CD4-positive, alpha-beta T cell treated with Interferon alpha-2 for 1 hour (primary cell): ENCODE measurements at regions not wholly inside any gene's neighbourhood (a gene's known extent, or its start where the extent isn't known, plus 50 kb on each side); places are given as distances from the start of the nearest gene placed in this dataset.

Source experiments
- DNase-seq, 2 donors: peaks; one replicate each; pipeline ENCODE4 v3.0.0-alpha.2; 2020 to 2022

- no peak for DNase-seq
These were observed 369.6 kb upstream of the MARCKS start for GRCh38 chr6:113487489-113488058.

DNA sequence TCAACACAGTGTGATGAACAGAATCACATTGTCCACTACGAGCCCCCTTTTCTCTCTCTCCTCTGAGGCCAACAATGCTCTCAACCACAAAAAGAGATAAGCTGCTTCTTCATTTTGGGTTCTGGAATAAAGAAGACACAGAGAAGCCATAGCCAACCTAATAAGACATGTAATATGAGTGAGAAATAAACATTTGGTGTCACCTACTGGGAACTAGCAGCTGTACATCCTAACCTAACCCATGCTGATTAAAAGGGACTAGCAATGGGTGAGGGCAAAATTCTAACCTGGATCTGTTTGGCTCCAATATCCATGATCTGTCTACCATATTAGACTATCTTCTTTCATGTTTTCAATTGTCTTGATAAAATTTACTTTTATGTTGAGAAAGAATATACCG lies 369.1 kb upstream of the MARCKS start:
- DNase-seq = no peak

GRCh38 chr6:113488812-113489685 lies 368.1 kb upstream of the MARCKS start:
- no peak for DNase-seq

- DNase-seq = no peak
These were observed 367.0 kb upstream of the MARCKS start for GRCh38 chr6:113489952-113490746.

GRCh38 chr6:113491376-113491775 lies 365.8 kb upstream of the MARCKS start:
- no peak for DNase-seq

DNA sequence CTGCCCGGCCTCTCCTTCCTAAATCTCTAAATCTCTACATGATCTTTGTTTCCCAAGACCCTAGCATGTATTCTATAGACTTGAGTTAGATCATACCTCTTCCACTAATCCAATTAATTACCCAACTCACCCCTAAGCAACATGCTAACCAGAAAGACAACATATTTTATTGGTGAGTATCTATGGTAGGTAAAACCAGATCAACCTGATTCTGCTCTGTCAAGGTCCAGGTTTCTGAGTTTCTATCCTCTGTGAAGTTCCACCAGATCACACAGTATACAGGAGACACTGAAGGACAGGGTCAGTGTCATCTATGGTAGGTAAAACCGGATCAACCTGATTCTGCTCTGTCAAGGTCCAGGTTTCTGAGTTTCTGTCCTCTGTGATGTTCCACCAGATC lies 363.2 kb upstream of the MARCKS start:
- no peak for DNase-seq

DNA sequence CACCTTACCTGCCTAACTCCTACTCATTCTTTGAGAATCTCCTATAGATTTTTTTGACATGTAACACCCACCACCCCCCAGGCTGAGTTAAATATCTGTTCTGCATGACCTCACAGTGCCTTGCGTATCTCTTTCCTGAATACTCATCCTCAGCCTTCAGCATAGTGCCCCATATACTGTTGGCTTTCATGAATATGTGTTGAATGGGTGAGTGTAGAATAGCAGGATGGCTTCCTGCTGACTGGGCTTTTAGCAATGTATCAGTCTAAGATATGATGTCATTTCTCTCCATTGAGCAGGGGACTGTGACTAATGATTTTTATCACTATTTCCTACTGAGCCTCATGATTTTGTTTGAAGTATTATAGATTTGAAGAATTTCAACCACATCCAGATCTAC lies 361.6 kb upstream of the MARCKS start:
- DNase-seq = no peak

DNA sequence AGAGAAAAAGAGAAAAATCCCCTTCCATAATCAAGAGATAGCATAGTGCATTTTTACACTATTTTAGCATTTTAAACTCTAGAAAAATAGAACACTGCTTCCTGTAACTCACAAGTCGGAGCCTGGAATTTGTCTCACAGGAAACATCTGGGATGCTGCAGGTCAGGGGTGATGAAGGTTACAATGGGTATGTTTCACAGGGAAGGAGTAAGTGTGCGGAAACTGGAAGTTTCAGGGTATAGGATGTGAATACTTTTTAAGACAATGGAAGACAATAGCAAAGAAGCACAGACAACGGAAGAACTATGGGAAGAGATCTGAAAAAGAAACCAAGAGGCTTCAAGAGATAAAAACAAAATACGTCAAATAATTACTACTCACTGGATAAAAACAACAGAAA lies 361.0 kb upstream of the MARCKS start:
- DNase-seq = no peak

- no peak for DNase-seq
These were observed 356.9 kb upstream of the MARCKS start for GRCh38 chr6:113500221-113500620.

- no peak for DNase-seq
These were observed 352.0 kb upstream of the MARCKS start for GRCh38 chr6:113505084-113505699.

DNA sequence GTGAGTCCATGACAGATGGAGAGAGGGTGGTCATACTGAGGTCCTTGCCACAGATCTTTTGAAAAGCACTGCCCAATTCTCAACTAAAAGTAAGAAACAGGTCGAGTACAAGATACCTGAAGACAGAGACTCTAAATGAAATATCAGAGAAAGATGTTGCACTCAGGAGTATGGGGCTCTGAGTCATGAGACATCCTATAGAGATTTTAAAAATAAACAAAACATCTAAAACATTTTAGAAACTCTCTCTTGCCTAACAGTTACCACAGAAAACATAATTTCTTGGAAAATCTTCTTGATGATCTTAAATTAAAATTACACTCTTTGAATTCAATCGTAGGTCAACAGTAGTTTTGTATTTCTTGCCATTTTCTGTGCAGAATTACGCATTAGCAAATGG lies 348.9 kb upstream of the MARCKS start:
- DNase-seq = no peak

- no peak for DNase-seq
These were observed 346.0 kb upstream of the MARCKS start for GRCh38 chr6:113511100-113511499.

DNA sequence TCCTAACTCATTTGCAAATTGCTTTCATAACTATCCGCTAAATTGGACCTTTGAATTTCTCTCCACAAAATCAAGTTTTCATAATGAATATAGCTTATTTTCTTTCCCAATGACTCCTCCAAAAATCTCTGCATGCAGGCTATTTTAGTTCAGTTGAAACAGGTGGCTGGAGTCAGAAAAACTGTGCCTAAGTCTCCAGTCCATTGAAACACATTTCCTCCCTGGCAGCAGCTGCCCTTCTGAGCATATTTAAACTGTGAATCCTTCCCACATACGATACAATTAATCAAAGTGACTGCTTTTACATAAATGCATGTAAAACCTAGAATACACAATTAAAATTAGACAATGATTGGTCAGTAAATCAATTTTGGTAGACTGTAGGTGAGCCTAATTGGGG lies 344.6 kb upstream of the MARCKS start:
- DNase-seq = no peak

GRCh38 chr6:113513086-113513485 lies 344.1 kb upstream of the MARCKS start:
- no peak for DNase-seq

DNA sequence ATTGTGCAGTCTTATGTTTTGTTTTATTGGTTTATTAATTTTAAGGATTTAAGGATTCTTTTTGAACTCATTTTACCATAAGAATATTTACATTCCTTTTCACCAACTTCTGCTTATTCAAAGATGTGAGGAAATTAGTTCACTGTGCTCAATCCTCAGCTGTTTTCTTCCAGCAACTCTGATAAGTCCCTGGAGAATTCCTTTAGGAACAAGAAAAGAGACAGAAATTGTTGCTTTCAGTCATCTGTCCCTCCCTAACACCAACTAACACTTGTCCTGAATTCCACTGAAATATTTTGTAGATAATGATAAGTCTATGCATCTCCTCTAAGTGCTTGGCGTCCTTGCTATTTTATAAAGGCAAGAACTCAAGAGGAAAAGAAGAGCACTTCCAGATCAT lies 334.8 kb upstream of the MARCKS start:
- no peak for DNase-seq

- DNase-seq = no peak
These were observed 332.3 kb upstream of the MARCKS start for GRCh38 chr6:113524826-113525225.

DNA sequence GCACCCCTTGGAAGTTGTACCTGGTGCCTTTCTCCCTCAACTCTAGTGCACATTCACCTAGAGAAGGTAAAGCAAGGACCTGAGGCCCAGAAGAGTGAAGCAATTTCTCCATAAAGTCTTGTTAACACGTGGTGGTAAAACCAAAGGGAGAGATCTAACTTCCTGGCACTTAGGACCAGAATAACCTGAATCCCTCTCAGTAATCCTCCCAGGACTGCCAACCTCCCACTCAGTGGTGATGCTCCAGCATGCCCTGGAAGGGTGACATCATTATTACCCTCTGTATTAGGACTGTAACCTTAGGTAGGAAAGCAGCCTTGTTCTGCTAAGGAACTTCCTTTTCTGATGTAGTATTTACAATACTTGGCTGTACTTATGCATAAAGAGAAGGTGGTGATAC lies 330.6 kb upstream of the MARCKS start:
- no peak for DNase-seq

- DNase-seq = no peak
These were observed 330.1 kb upstream of the MARCKS start for GRCh38 chr6:113526995-113527394.

DNA sequence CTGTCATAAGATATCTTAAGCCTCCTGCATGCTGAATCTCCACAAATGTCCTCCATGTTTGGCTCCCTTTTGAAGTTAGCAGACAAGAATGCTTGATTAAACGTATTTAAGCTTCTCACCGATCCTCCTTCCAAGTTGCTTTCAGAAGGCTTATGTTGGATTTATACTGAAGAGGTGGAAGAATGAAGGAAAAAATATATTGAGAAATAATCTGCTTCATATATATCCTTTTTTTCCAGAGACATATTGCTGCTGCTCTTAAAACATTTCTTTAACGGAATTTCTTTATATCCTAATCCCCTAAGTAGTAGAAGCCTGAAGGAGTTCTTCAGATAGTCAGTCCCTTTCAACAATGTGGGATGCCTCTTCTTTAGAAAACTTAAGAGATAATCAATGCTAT lies 329.0 kb upstream of the MARCKS start:
- no peak for DNase-seq

GRCh38 chr6:113529196-113529595 lies 327.9 kb upstream of the MARCKS start:
- no peak for DNase-seq

- DNase-seq = no peak
These were observed 327.3 kb upstream of the MARCKS start for GRCh38 chr6:113529879-113530278.

DNA sequence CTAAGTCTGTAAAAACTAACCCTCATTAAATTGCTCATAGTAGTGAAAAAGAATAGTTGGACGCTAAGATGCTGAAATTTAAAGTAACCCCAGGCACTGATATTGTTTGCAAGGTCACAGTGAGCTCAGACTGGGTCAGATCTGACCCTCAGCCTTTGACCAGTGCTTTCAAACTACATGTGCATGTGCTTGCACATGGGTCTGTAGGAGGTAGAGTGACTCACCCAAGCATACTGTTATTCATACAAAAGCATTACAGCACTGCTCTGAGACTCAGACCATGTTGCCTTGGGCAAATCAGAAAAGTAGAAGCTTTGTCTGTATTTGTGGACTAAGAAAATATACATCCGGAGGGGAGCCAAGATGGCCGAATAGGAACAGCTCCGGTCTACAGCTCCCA lies 326.4 kb upstream of the MARCKS start:
- DNase-seq = no peak

DNA sequence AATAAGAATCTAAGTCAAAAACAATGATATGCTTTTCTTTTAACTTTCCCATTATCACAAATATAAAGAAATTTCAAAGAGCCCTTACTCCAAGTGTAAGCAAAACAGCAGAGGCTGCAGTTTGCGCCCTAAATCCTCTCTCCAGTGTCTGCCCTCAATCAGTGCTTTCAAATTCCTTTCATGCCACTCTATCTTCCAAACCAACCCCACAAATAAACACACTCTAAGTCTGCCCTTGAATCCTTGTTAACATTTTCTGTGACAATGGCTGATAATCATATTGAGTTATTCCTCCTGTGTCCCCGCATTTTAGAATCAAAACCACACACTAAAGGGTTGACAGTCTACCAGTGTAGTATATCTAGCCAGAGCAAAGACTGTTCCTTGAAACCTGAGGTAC lies 317.9 kb upstream of the MARCKS start:
- no peak for DNase-seq

DNA sequence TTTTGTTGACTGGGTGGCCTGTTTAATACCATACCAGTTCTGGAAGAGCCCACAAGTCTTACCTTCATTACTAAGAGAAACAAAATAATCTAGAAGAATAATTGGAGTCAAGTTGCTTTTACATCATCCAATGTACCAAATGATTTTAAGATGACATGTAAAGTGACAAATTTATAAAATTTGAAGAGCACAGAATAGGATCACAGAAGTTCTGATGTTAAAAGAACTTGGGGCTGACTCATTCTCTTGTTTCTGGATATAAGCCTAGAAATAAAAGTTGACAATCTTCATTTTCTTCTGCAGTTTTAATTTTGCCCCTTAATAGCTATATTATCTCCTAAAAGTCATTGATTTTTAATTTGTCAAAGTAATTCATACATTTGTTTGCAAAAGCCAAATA lies 317.5 kb upstream of the MARCKS start:
- no peak for DNase-seq
